HEK293 (cell line): ENCODE measurements at regions not wholly inside any gene's neighbourhood (a gene's known extent, or its start where the extent isn't known, plus 50 kb on each side); places are given as distances from the start of the nearest gene placed in this dataset.
"Not testable (repeated sequence)": the region's sequence is repeated elsewhere in the genome, so short reads cannot be mapped to it uniquely, and the experiment has no call there.

ENCODE experiments used
- CTCF ChIA-PET: fragments of 350-600 bp; formaldehyde crosslinking; extraction: SDS; loops from one replicate; lab custom pipeline; 2021; ENCODE audit warnings: antibody characterized with exemption; lab: Yijun Ruan, JAX
- POLR2A ChIA-PET: fragments of 300-600 bp; formaldehyde crosslinking; extraction: SDS; loops from one replicate; lab custom pipeline; 2020; ENCODE audit warnings: antibody characterized with exemption, inconsistent platforms; lab: Yijun Ruan, JAX
- H3K27ac ChIP-seq: fragments of 200-500 bp; sonication (Bioruptor generic); 2 replicates; pipeline ENCODE4 v1.5.1; 2014; ENCODE audit warnings: low read depth, low read length, control low read depth, inconsistent platforms; ENCODE audit errors: extremely low read depth
- H3K36me3 ChIP-seq, 2 experiments: fragments of 200-500 bp in 1 of 2; sonication (Bioruptor generic) in 1 of 2; 1 replicate in 1 of 2; 2 replicates in 1 of 2; pipeline ENCODE4 v1.5.1; 2014 to 2017; ENCODE audit warnings: inconsistent platforms in 2 of 2, low read length in 2 of 2; ENCODE audit not compliant: control insufficient read depth in 2 of 2, insufficient read depth in 1 of 2
- H3K4me1 ChIP-seq: fragments of 200-500 bp; sonication (Bioruptor generic); 2 replicates; pipeline ENCODE4 v1.5.1; 2014; ENCODE audit warnings: mild to moderate bottlenecking, low read length, inconsistent platforms; ENCODE audit not compliant: control insufficient read depth, insufficient read depth
- H3K4me3 ChIP-seq: 2 replicates; pipeline ENCODE4 v1.5.1; 2011; ENCODE audit warnings: low read depth, mild to moderate bottlenecking, control low read depth, low read length, moderate library complexity
- H3K9me3 ChIP-seq: fragments of 200-500 bp; sonication (Bioruptor generic); 2 replicates; pipeline ENCODE4 v1.5.1; 2014; ENCODE audit warnings: low read depth, low read length, inconsistent platforms; ENCODE audit not compliant: control insufficient read depth, insufficient read depth
- CTCF ChIP-seq: fragments of 450-650 bp; formaldehyde crosslinking; IDR thresholded peaks from 2 replicates; pipeline ENCODE4 v1.5.1; 2016; ENCODE audit warnings: missing biosample characterization, missing genetic modification characterization
- MZF1 ChIP-seq: fragments of 450-650 bp; formaldehyde crosslinking; IDR thresholded peaks from 2 replicates; pipeline ENCODE4 v1.5.1; 2017; ENCODE audit warnings: missing biosample characterization, missing genetic modification characterization, borderline replicate concordance
- PRDM1 ChIP-seq: fragments of 450-650 bp; formaldehyde crosslinking; IDR thresholded peaks from 2 replicates; pipeline ENCODE4; 2016; ENCODE audit warnings: missing biosample characterization, missing genetic modification characterization
- REPIN1 ChIP-seq: fragments of 450-650 bp; formaldehyde crosslinking; IDR thresholded peaks from 2 replicates; pipeline ENCODE4 v1.5.1; 2017; ENCODE audit warnings: missing biosample characterization, missing genetic modification characterization, low read depth
- ZBTB17 ChIP-seq: fragments of 450-650 bp; formaldehyde crosslinking; IDR thresholded peaks from 2 replicates; pipeline ENCODE4 v1.5.1; 2016; ENCODE audit warnings: missing biosample characterization, missing genetic modification characterization
- ZNF18 ChIP-seq: fragments of 450-650 bp; formaldehyde crosslinking; IDR thresholded peaks from 2 replicates; pipeline ENCODE4 v1.5.1; 2016; ENCODE audit warnings: missing biosample characterization, missing genetic modification characterization
- ZNF335 ChIP-seq: fragments of 450-650 bp; formaldehyde crosslinking; conservative IDR thresholded peaks from 2 replicates; pipeline ENCODE4 v1.5.1; 2016; ENCODE audit warnings: missing biosample characterization, missing genetic modification characterization
- ZNF366 ChIP-seq: fragments of 450-650 bp; formaldehyde crosslinking; conservative IDR thresholded peaks from 2 replicates; pipeline ENCODE4 v1.5.1; 2016; ENCODE audit warnings: missing biosample characterization, missing genetic modification characterization
- ZNF416 ChIP-seq: fragments of 450-650 bp; formaldehyde crosslinking; IDR thresholded peaks from 2 replicates; pipeline ENCODE4 v1.5.1; 2016; ENCODE audit warnings: missing biosample characterization, missing genetic modification characterization
- ZNF549 ChIP-seq: fragments of 450-650 bp; IDR thresholded peaks from 2 replicates; pipeline ENCODE4 v1.5.1; 2018; ENCODE audit warnings: missing biosample characterization, missing genetic modification characterization, mild to moderate bottlenecking, inconsistent platforms, moderate library complexity
- ZNF561 ChIP-seq: fragments of 450-650 bp; IDR thresholded peaks from 2 replicates; pipeline ENCODE4 v1.5.1; 2018; ENCODE audit warnings: missing biosample characterization, missing genetic modification characterization, borderline replicate concordance
- ZNF596 ChIP-seq: fragments of 450-650 bp; IDR thresholded peaks from 2 replicates; pipeline ENCODE4 v1.5.0; 2018; ENCODE audit warnings: missing biosample characterization, mild to moderate bottlenecking, missing genetic modification characterization, moderate library complexity
- ZNF654 ChIP-seq: fragments of 450-650 bp; formaldehyde crosslinking; IDR thresholded peaks from 2 replicates; pipeline ENCODE4 v1.5.1; 2016; ENCODE audit warnings: low read depth, missing biosample characterization, missing genetic modification characterization
- ZNF660 ChIP-seq: fragments of 450-650 bp; IDR thresholded peaks from 2 replicates; pipeline ENCODE4 v1.5.1; 2018; ENCODE audit warnings: missing biosample characterization, mild to moderate bottlenecking, missing genetic modification characterization
- ZNF664 ChIP-seq: fragments of 450-650 bp; formaldehyde crosslinking; IDR thresholded peaks from 2 replicates; pipeline ENCODE4 v1.5.1; 2016; ENCODE audit warnings: missing biosample characterization, missing genetic modification characterization
- ZNF747 ChIP-seq: fragments of 450-650 bp; formaldehyde crosslinking; IDR thresholded peaks from 2 replicates; pipeline ENCODE4 v1.5.1; 2016; ENCODE audit warnings: missing biosample characterization, missing genetic modification characterization
- ZNF776 ChIP-seq: fragments of 450-650 bp; formaldehyde crosslinking; IDR thresholded peaks from 2 replicates; pipeline ENCODE4 v1.5.0; 2017; ENCODE audit warnings: missing biosample characterization, missing genetic modification characterization, borderline replicate concordance
- ZNF791 ChIP-seq: fragments of 450-650 bp; formaldehyde crosslinking; IDR thresholded peaks from 2 replicates; pipeline ENCODE4 v1.5.1; 2016; ENCODE audit warnings: missing biosample characterization, missing genetic modification characterization
- ZSCAN16 ChIP-seq: fragments of 450-650 bp; formaldehyde crosslinking; IDR thresholded peaks from 2 replicates; pipeline ENCODE4 v1.5.1; 2016; ENCODE audit warnings: missing biosample characterization, missing genetic modification characterization

- Histone ChIP-seq H3K27ac (no peak overlapping the region), H3K4me1 (peaks cover 3% of the 10 kb centered on the region; the same call in 1 of the 2 replicates), H3K4me3 (no peak overlapping the region), H3K36me3 (no peaks in the 10 kb centered on the region), H3K9me3 (no peaks in the 10 kb centered on the region)
- CTCF ChIA-PET, result interaction anchor here (0.5 to 3.4 kb wide), 27 partner anchors 11 to 219 kb away, joined by 3 to 27 read pairs (median 4); no protein-coding TSS in a partner anchor
- POLR2A ChIA-PET, result interaction anchor here (0.7 to 0.9 kb wide), 2 partner anchors 89 to 91 kb away, joined by 3 to 4 read pairs; partner anchors contain the start of gene CLINT1
- TF ChIP-seq ZNF549 (tag by site-specific recombination) (no peak), ZNF664 (tag by site-specific recombination) (0 out of 2 replicates have a peak, but pooled peaks have one; percentile 16)
These were observed 90.6 kb upstream of the CLINT1 start for GRCh38 chr5:157949520-157949919.

GRCh38 chr5:157948738-157949410 is 89.9 kb upstream of the CLINT1 start:
- ChIA-PET POLR2A (interaction anchor here (0.7 to 0.9 kb wide), 2 partner anchors 88 to 90 kb away, joined by 3 to 4 read pairs; partner anchors contain the start of gene CLINT1), CTCF (interaction anchor here (0.6 to 3.4 kb wide), 38 partner anchors 11 to 1183 kb away, joined by 3 to 27 read pairs (median 4); no protein-coding TSS in a partner anchor)
- TF ChIP-seq ZNF561 (no peak), ZNF366 (tag by site-specific recombination) (peak; percentile 43), ZNF18 (tag by site-specific recombination) (peak; percentile 81), ZBTB17 (tag by site-specific recombination) (peak; percentile 80), ZSCAN16 (tag by site-specific recombination) (no peak), CTCF (peak; percentile 71), ZNF747 (tag by site-specific recombination) (no peak), ZNF660 (tag by site-specific recombination) (peak; percentile 80), ZNF549 (tag by site-specific recombination) (no peak), ZNF791 (tag by site-specific recombination) (no peak), MZF1 (tag by site-specific recombination) (0 out of 2 replicates have a peak, but pooled peaks have one; percentile 25), ZNF776 (no peak), REPIN1 (tag by site-specific recombination) (no peak), ZNF596 (tag by site-specific recombination) (no peak), PRDM1 (tag by site-specific recombination) (peak; percentile 70), ZNF335 (tag by site-specific recombination) (0 out of 2 replicates have a peak, but pooled peaks have one; percentile 26), ZNF654 (tag by site-specific recombination) (peak; percentile 56)
- Histone ChIP-seq H3K4me1 (peaks cover 3% of the 10 kb centered on the region; the same call in 1 of the 2 replicates), H3K27ac (no peak overlapping the region), H3K4me3 (no peak overlapping the region), H3K36me3 (no peaks in the 10 kb centered on the region), H3K9me3 (no peaks in the 10 kb centered on the region)

- H3K4me1 ChIP-seq, result peaks cover 3% of the 10 kb centered on the region; the same call in 1 of the 2 replicates
- H3K4me3 ChIP-seq, result no peak overlapping the region
- ChIA-PET POLR2A (no interaction called here), CTCF (no interaction called here)
- no peaks in the 10 kb centered on the region for H3K9me3 ChIP-seq
- no peak overlapping the region for H3K27ac ChIP-seq
- no peak for TF ChIP-seq ZNF416 (tag by site-specific recombination)
- H3K36me3 ChIP-seq, result no peaks in the 10 kb centered on the region
These were observed 88.2 kb upstream of the CLINT1 start for GRCh38 chr5:157947156-157947555.

- POLR2A ChIA-PET, H3K27ac ChIP-seq: not testable (repeated sequence)
- CTCF ChIA-PET, result interaction anchor here (0.6 kb wide), 2 partner anchors 103 to 129 kb away, joined by 3 to 4 read pairs; no protein-coding TSS in a partner anchor
These were observed 86.9 kb upstream of the CLINT1 start for GRCh38 chr5:157945822-157946221.

More at GRCh38 chr5:157945822-157946221, 86.9 kb upstream of the CLINT1 start:
- H3K4me1 ChIP-seq, H3K4me3 ChIP-seq, H3K36me3 ChIP-seq, H3K9me3 ChIP-seq: not testable (repeated sequence)
